ENCODE measurements at regions not wholly inside any gene's neighbourhood (a gene's known extent, or its start where the extent isn't known, plus 50 kb on each side); places are given as distances from the start of the nearest gene placed in this dataset.

DNA sequence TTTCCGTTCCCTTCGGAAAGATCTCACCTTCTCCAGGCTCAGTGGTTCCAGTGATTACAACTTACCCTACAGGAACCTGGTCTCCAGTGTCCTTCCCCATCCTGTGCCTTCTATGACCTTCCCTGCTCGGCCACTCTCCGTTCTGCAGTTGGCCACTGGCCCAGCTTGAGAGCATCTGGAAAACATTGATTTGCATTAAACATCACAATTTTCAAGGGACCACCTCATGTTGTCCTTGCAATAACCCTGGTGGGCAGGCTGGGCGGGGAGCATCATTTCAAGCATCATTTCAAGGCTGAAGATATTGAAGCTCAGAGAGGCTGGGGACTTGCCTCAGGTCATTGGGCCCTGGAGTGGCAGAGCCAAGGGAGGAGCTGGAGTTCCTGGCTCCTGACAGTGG, 177.4 kb downstream of the SEC61B start:
- no peaks in the 10 kb centered on the region for H3K9me3 Mint-ChIP-seq
- H3K27me3 Mint-ChIP-seq (ENCODE audit: low read depth): no peaks in the 10 kb centered on the region
- H3K36me3 Mint-ChIP-seq: no peaks in the 10 kb centered on the region
- TF ChIP-seq, protein P1, sequence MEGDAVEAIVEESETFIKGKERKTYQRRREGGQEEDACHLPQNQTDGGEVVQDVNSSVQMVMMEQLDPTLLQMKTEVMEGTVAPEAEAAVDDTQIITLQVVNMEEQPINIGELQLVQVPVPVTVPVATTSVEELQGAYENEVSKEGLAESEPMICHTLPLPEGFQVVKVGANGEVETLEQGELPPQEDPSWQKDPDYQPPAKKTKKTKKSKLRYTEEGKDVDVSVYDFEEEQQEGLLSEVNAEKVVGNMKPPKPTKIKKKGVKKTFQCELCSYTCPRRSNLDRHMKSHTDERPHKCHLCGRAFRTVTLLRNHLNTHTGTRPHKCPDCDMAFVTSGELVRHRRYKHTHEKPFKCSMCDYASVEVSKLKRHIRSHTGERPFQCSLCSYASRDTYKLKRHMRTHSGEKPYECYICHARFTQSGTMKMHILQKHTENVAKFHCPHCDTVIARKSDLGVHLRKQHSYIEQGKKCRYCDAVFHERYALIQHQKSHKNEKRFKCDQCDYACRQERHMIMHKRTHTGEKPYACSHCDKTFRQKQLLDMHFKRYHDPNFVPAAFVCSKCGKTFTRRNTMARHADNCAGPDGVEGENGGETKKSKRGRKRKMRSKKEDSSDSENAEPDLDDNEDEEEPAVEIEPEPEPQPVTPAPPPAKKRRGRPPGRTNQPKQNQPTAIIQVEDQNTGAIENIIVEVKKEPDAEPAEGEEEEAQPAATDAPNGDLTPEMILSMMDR (IDR thresholded peaks at IDR 0.05; ENCODE audit: unreplicated experiment): no peak
- H3K4me1 Mint-ChIP-seq: peaks cover 19% of the 10 kb centered on the region
- H3K27ac Mint-ChIP-seq: no peak overlapping the region
- no peak for DNase-seq (ENCODE audit: low spot score in 2 of 2, unreplicated experiment in 2 of 2)
- H3K4me3 Mint-ChIP-seq: no peak overlapping the region

- H3K27ac Mint-ChIP-seq: no peak overlapping the region
- TF ChIP-seq, protein P1 (IDR thresholded peaks at IDR 0.05; ENCODE audit: unreplicated experiment): no peak
- no peak overlapping the region for H3K4me3 Mint-ChIP-seq
- DNase-seq (ENCODE audit: low spot score in 2 of 2, unreplicated experiment in 2 of 2): no peak
- H3K27me3 Mint-ChIP-seq (ENCODE audit: low read depth): no peaks in the 10 kb centered on the region
- H3K36me3 Mint-ChIP-seq: no peaks in the 10 kb centered on the region
- no peaks in the 10 kb centered on the region for H3K9me3 Mint-ChIP-seq
- peaks cover 23% of the 10 kb centered on the region for H3K4me1 Mint-ChIP-seq
Observed at GRCh38 chr9:99400184-99400731, 178.2 kb downstream of the SEC61B start.

GRCh38 chr9:99401680-99402504, 179.8 kb downstream of the SEC61B start:
- TF ChIP-seq, protein P1 (IDR thresholded peaks at IDR 0.05; ENCODE audit: unreplicated experiment): no peak
- Mint-ChIP-seq H3K36me3 (no peaks in the 10 kb centered on the region), H3K4me1 (peaks cover 24% of the 10 kb centered on the region), H3K27me3 (ENCODE audit: low read depth) (no peaks in the 10 kb centered on the region), H3K9me3 (no peaks in the 10 kb centered on the region), H3K4me3 (no peak overlapping the region), H3K27ac (no peak overlapping the region)
- no peak for DNase-seq (ENCODE audit: low spot score in 2 of 2, unreplicated experiment in 2 of 2)

DNA sequence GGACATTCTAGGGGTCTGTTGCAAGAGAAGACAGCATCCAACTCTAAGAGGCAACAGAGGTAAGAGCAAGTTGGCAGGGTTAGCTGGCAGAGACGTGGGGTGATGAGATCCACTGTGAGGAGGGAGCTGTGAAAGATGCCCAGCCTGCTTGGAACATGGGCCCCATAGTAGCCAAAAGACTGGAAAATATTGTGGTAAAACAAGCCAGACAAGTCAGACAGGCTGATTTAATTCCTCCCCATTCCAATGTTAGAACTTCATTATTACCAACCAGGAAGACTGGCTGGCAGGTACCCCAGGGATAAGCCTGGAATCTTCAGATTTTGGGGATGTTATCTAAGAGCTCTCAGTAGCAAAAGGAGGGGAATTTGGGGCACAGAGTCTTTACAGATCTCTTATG, 181.3 kb downstream of the SEC61B start:
- H3K27me3 Mint-ChIP-seq (ENCODE audit: low read depth): no peaks in the 10 kb centered on the region
- H3K4me3 Mint-ChIP-seq: no peak overlapping the region
- H3K27ac Mint-ChIP-seq: no peak overlapping the region
- no peaks in the 10 kb centered on the region for H3K36me3 Mint-ChIP-seq
- TF ChIP-seq, protein P1 (IDR thresholded peaks at IDR 0.05; ENCODE audit: unreplicated experiment): no peak
- H3K4me1 Mint-ChIP-seq: peaks cover 24% of the 10 kb centered on the region
- H3K9me3 Mint-ChIP-seq: no peaks in the 10 kb centered on the region
- DNase-seq (ENCODE audit: low spot score in 2 of 2, unreplicated experiment in 2 of 2): no peak

GRCh38 chr9:99405359-99405758, 183.3 kb downstream of the SEC61B start:
- TF ChIP-seq, protein P1 (IDR thresholded peaks at IDR 0.05; ENCODE audit: unreplicated experiment): no peak
- Mint-ChIP-seq H3K4me3 (no peak overlapping the region), H3K4me1 (peaks cover 24% of the 10 kb centered on the region), H3K27ac (no peak overlapping the region), H3K9me3 (no peaks in the 10 kb centered on the region), H3K36me3 (no peaks in the 10 kb centered on the region), H3K27me3 (ENCODE audit: low read depth) (no peaks in the 10 kb centered on the region)
- DNase-seq (ENCODE audit: low spot score in 2 of 2, unreplicated experiment in 2 of 2): no peak
